GM21367 (cell line): ENCODE measurements at regions not wholly inside any gene's neighbourhood (a gene's known extent, or its start where the extent isn't known, plus 50 kb on each side); places are given as distances from the start of the nearest gene placed in this dataset.
"Not testable (repeated sequence)": the region's sequence is repeated elsewhere in the genome, so short reads cannot be mapped to it uniquely, and the experiment has no call there.

Experiments
- ATAC-seq: cut with Tn5 transposase; IDR thresholded peaks from one replicate; pipeline ENCODE4 v1.9.1; 2021; ENCODE audit not compliant: unreplicated experiment

GRCh38 chrX:3876393-3876792, 162.9 kb upstream of the PRKX start:
- ATAC-seq = not testable (repeated sequence)

DNA sequence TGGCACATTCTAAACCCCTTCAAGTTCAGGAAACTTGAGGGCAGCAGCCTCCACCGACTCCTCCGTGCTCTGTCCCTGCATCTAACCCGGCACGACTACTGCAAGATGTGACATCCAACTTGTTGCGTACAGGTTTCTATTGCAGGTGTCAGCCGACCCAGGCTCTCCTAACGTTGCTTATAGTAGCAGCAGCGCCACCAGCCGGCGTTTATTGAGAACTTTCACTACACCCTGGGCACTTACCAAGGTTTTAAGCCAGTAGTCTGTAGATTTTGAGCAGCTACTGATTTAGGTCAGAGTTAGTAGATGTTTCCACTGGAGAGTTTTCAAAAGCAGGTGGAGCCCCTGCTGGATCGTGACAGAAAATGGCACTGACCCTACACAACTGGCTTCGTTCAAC, 162.2 kb upstream of the PRKX start:
- ATAC-seq = not testable (repeated sequence)

DNA sequence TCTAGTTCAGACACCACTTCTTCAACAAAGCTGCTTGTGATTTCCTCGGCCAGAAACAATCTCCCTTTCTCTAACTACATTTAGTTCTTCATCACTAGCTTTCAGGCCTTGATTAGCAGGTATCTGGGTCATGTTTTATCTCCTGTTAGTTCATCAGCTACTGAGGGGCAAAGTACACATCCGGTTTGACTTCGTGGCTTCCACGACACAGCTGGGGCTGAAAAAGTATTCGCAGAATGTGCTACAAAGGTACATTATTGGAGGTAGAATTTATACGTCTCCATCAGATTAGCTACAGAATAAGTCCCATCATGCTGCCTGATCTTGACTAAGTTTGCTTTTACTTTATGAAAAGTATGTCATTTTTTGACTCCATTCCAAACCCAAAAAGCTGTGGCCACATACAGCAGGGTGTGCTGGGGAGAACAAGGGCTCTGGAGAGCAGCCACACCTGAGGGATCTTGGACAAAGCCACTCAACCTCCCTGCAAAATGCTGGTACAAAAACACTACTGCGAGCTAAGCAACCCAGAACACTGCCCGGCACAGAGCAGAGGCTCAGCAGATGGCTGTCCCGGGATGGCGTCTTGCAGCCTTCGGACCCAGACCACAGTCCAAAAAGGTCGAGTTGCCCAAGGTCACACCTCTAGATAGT, 158.9 kb upstream of the PRKX start:
- not testable (repeated sequence) for ATAC-seq

GRCh38 chrX:3867067-3867831, 153.8 kb upstream of the PRKX start:
- not testable (repeated sequence) for ATAC-seq

- not testable (repeated sequence) for ATAC-seq
Measured at GRCh38 chrX:3858332-3858731, 144.9 kb upstream of the PRKX start.

DNA sequence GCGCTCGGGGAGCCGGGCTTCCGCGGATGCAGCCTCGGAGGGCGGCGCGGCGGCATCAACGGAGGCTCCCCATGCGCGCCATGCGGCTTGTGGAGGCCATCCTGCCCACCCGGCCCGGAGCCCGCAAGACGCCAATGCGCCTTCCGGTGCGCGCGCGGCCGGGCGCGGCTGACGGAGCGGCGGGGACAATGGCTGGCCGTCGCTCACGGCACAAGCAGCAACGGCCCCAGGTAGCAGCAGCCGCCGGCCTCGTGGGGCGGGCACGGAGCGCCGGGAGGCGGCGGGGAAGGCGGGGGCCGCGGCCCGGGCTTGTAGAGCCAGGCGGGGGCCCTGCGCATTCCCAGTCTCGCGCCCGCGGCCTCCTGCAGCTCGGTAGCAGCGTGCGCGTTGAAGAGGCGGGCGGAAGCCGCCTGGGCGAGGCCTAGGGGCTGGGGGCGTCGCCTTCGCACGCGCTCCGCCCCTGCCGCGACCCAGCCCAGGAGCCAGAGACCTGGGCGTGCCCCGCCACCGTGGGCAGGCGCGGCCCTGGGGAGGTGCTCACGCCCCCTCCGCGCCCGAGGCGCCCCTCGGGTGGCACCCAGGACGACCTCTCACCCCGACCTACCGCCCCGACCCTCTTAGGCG, 130.2 kb upstream of the PRKX start:
- ATAC-seq = peak; percentile 94

GRCh38 chrX:3842822-3843521, 129.5 kb upstream of the PRKX start:
- ATAC-seq = peak; percentile 39

DNA sequence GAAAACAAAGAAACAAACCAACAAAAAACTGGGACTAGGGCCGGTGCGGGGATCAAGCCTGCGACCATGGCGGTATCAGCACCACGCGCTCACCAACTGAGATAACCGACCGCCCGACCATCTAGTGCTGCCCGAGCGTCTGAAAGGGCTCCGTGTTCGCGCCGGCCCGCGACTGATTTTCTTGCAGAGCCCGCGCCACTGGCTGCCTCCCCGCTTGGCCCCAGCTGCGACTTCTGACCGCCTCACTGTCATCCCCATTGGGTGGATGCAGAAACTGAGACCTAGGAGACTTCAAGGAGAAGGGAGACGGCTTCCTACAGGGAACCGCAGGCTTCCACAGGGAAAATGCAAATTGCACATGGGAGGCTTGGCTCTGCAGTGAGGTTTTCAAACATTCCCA, 125.3 kb upstream of the PRKX start:
- not testable (repeated sequence) for ATAC-seq

- ATAC-seq = not testable (repeated sequence)
Measured at GRCh38 chrX:3837958-3838643, 124.7 kb upstream of the PRKX start.

- not testable (repeated sequence) for ATAC-seq
Measured at GRCh38 chrX:3837211-3837610, 123.8 kb upstream of the PRKX start.

DNA sequence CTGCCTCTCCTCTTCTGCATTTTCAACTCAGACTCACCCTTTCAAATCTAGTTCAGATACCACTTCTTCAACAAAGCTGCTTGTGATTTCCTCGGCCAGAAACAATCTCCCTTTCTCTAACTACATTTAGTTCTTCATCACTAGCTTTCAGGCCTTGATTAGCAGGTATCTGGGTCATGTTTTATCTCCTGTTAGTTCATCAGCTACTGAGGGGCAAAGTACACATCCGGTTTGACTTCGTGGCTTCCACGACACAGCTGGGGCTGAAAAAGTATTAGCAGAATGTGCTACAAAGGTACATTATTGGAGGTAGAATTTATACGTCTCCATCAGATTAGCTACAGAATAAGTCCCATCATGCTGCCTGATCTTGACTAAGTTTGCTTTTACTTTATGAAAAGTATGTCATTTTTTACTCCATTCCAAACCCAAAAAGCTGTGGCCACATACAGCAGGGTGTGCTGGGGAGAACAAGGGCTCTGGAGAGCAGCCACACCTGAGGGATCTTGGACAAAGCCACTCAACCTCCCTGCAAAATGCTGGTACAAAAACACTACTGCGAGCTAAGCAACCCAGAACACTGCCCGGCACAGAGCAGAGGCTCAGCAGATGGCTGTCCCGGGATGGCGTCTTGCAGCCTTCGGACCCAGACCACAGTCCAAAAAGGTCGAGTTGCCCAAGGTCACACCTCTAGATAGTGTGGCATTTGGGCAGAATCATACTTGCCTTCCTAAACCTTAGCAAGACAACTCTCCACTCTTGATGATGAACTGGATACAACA, 120.5 kb upstream of the PRKX start:
- ATAC-seq = not testable (repeated sequence)

DNA sequence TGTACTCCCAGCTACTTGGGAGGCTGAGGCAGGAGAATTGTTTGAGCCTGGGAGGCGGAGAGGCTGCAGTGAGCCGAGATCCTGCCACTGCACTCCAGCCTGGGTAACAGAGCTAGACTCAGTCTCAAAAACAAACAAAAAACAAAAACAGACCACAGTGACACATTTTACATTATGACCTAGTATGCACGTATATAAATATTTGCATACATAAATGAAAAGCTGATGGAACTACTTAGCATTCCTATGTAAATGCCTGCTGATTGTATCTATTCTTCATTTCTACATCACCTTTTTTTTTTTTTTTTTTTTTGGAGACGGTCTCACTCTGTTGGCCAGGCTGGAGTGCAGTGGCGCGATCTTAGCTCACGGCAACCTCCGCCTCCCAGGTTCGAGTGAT, 116.6 kb upstream of the PRKX start:
- not testable (repeated sequence) for ATAC-seq

GRCh38 chrX:3829041-3829531, 115.6 kb upstream of the PRKX start:
- not testable (repeated sequence) for ATAC-seq

GRCh38 chrX:3828378-3829040, 115.1 kb upstream of the PRKX start:
- not testable (repeated sequence) for ATAC-seq

- ATAC-seq = not testable (repeated sequence)
Measured at GRCh38 chrX:3824008-3824407, 110.6 kb upstream of the PRKX start.

DNA sequence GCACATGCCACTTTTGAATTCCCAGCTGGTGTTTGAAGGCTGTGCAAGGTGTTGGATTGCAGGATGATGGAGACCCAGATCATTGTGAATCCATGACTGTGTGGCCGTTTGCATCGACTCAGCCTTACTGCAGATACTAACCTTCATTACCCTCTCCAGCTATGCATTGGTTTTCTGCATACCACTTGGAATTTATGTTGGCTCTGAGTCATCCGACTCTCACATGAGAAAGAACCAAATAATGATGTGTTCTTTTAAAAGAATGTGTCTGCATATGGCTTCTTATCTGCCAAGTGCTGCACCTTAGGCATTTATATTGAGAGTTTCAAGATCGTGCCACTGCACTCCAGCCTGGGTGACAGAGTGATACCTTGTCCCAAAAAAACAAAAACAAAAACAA, 106.7 kb upstream of the PRKX start:
- ATAC-seq = no peak

DNA sequence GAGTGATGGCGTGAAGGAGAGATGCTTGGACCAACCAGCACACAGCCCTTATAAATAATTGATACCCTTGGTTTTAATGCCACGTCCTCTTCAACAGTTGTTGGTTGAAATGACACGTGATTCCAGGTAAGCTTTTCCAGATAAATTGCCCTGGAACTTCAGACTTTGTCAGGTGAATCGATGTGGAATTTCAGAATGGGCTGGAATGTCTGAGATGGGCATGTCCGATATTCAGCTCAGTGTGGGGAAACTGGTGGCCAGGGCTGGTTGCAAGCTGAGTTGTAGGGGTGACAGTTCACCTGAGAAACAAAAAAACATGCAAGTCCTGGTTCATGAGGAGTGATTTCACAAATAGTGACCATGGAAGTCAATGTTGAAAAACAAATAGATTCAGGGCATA, 104.0 kb upstream of the PRKX start:
- ATAC-seq = not testable (repeated sequence)

- ATAC-seq = no peak
Measured at GRCh38 chrX:3815896-3816664, 102.6 kb upstream of the PRKX start.
